MM.1S (cell line): ENCODE measurements at regions not wholly inside any gene's neighbourhood (a gene's known extent, or its start where the extent isn't known, plus 50 kb on each side); places are given as distances from the start of the nearest gene placed in this dataset.
A peak's percentile ranks its signal among the peaks of the same experiment; 100 is the strongest.

Experiments used
- DNase-seq: peaks from one replicate; pipeline ENCODE4 v3.0.0-alpha.2; 2015
- H2AFZ ChIP-seq: fragments of 300-600 bp; sonication (generic); 2 replicates; pipeline ENCODE4 v1.6.0; 2016; ENCODE audit warnings: antibody characterized with exemption, low read length
- H3F3A ChIP-seq: fragments of 300-600 bp; sonication (generic); 2 replicates; pipeline ENCODE4 v1.6.1; 2016; ENCODE audit warnings: mild to moderate bottlenecking, antibody characterized with exemption, low read length, moderate library complexity, mixed read lengths; ENCODE audit not compliant: insufficient read depth
- H3K27ac ChIP-seq: fragments of 300-600 bp; sonication (generic); 2 replicates; pipeline ENCODE4 v1.5.1; 2016; ENCODE audit warnings: mild to moderate bottlenecking, low read length
- H3K27me3 ChIP-seq: fragments of 300-600 bp; sonication (generic); replicated peaks from 2 replicates; pipeline ENCODE4 v1.6.0; 2016; ENCODE audit warnings: low read length; ENCODE audit not compliant: insufficient read depth
- H3K36me3 ChIP-seq: fragments of 300-600 bp; sonication (generic); replicated peaks from 2 replicates; pipeline ENCODE4 v1.6.1; 2016; ENCODE audit warnings: mild to moderate bottlenecking, low read length, mixed read lengths; ENCODE audit not compliant: insufficient read depth
- H3K4me1 ChIP-seq: fragments of 300-600 bp; sonication (generic); 2 replicates; pipeline ENCODE4 v1.6.1; 2016; ENCODE audit warnings: low read length, mixed read lengths
- H3K4me2 ChIP-seq: fragments of 300-600 bp; sonication (generic); 2 replicates; pipeline ENCODE4 v1.6.0; 2016; ENCODE audit warnings: low read depth, low read length
- H3K4me3 ChIP-seq: fragments of 300-600 bp; sonication (generic); 2 replicates; pipeline ENCODE4 v1.5.1; 2016; ENCODE audit warnings: low read length, mixed read lengths
- H3K79me2 ChIP-seq: fragments of 300-600 bp; sonication (generic); 2 replicates; pipeline ENCODE4 v1.6.1; 2016; ENCODE audit warnings: mixed run types, low read length, mixed read lengths
- H3K9ac ChIP-seq: fragments of 300-600 bp; sonication (generic); 2 replicates; pipeline ENCODE4 v1.6.1; 2016; ENCODE audit warnings: low read length, mixed read lengths
- H3K9me2 ChIP-seq: fragments of 300-600 bp; sonication (generic); replicated peaks from 2 replicates; pipeline ENCODE4 v1.6.1; 2016; ENCODE audit warnings: mild to moderate bottlenecking, low read length, mixed read lengths; ENCODE audit not compliant: insufficient read depth
- H3K9me3 ChIP-seq: fragments of 300-600 bp; sonication (generic); replicated peaks from 2 replicates; pipeline ENCODE4 v1.6.1; 2016; ENCODE audit warnings: mild to moderate bottlenecking, low read length, mixed read lengths; ENCODE audit not compliant: insufficient read depth
- H4K20me1 ChIP-seq: fragments of 300-600 bp; sonication (generic); 2 replicates; pipeline ENCODE4 v1.6.1; 2016; ENCODE audit warnings: mild to moderate bottlenecking, low read length, moderate library complexity, mixed read lengths; ENCODE audit not compliant: insufficient read depth
- CTCF ChIP-seq: fragments of 300-600 bp; sonication (generic); IDR thresholded peaks from 2 replicates; pipeline ENCODE4 v1.5.1; 2016; ENCODE audit warnings: antibody characterized with exemption, low read length, mixed read lengths
- EZH2 ChIP-seq: fragments of 300-600 bp; sonication (generic); optimal IDR thresholded peaks from 2 replicates; pipeline ENCODE3; 2017; ENCODE audit warnings: low read depth, mild to moderate bottlenecking, antibody characterized with exemption, low read length, mixed read lengths
- EZH2phosphoT487 ChIP-seq: fragments of 300-600 bp; sonication (generic); IDR thresholded peaks from 2 replicates; pipeline ENCODE4 v1.6.1; 2018; ENCODE audit warnings: antibody characterized with exemption, low read length

- no peak overlapping the region for H3K27ac ChIP-seq
- H3K9me3 ChIP-seq, result no peaks in the 10 kb centered on the region
- H3K79me2 ChIP-seq, result no peaks in the 10 kb centered on the region
- DNase-seq, result peak; percentile 10
- no peaks in the 10 kb centered on the region for H3K36me3 ChIP-seq
- H3K9ac ChIP-seq, result no peak overlapping the region
- H3K4me3 ChIP-seq, result no peak overlapping the region
- H3F3A ChIP-seq, result no peaks in the 10 kb centered on the region
- H3K27me3 ChIP-seq, result no peaks in the 10 kb centered on the region
- H2AFZ ChIP-seq, result no peak overlapping the region
- H3K4me1 ChIP-seq, result no peaks in the 10 kb centered on the region
- no peaks in the 10 kb centered on the region for H4K20me1 ChIP-seq
- H3K9me2 ChIP-seq, result no peaks in the 10 kb centered on the region
- no peak overlapping the region for H3K4me2 ChIP-seq
- peak; percentile 48 for TF ChIP-seq CTCF
- no peak for TF ChIP-seq EZH2phosphoT487
These were observed 201.7 kb downstream of the NRIP1 start for GRCh38 chr21:14862794-14863720.

GRCh38 chr21:14858311-14858710 lies 206.5 kb downstream of the NRIP1 start:
- H4K20me1 ChIP-seq, result no peaks in the 10 kb centered on the region

GRCh38 chr21:14857529-14857928 lies 207.3 kb downstream of the NRIP1 start:
- Histone ChIP-seq H3K9ac (no peak overlapping the region), H3K79me2 (no peaks in the 10 kb centered on the region), H3K27ac (no peak overlapping the region), H3F3A (no peaks in the 10 kb centered on the region), H4K20me1 (no peaks in the 10 kb centered on the region), H3K9me2 (no peaks in the 10 kb centered on the region), H3K4me1 (no peaks in the 10 kb centered on the region), H3K4me2 (no peak overlapping the region), H3K9me3 (no peaks in the 10 kb centered on the region), H3K4me3 (no peak overlapping the region), H3K36me3 (no peaks in the 10 kb centered on the region), H2AFZ (no peak overlapping the region), H3K27me3 (no peaks in the 10 kb centered on the region)
- no peak for DNase-seq
- TF ChIP-seq CTCF (no peak), EZH2phosphoT487 (no peak), EZH2 (no peak)

More at GRCh38 chr21:14858311-14858710, 206.5 kb downstream of the NRIP1 start:
- Histone ChIP-seq H3K4me3 (no peak overlapping the region), H2AFZ (no peak overlapping the region), H3K27me3 (no peaks in the 10 kb centered on the region), H3K36me3 (no peaks in the 10 kb centered on the region), H3K9me3 (no peaks in the 10 kb centered on the region), H3K27ac (no peak overlapping the region), H3K9ac (no peak overlapping the region), H3K4me2 (no peak overlapping the region), H3K79me2 (no peaks in the 10 kb centered on the region), H3K9me2 (no peaks in the 10 kb centered on the region), H3F3A (no peaks in the 10 kb centered on the region), H3K4me1 (no peaks in the 10 kb centered on the region)
- DNase-seq, result no peak
- TF ChIP-seq EZH2phosphoT487 (no peak), CTCF (no peak), EZH2 (no peak)
